HFFc6 (cell line): ENCODE measurements at regions not wholly inside any gene's neighbourhood (a gene's known extent, or its start where the extent isn't known, plus 50 kb on each side); places are given as distances from the start of the nearest gene placed in this dataset.

ENCODE experiments used
- DNase-seq: peaks from one replicate; pipeline ENCODE4 v3.0.0-alpha.2; 2018
- H3K27ac Mint-ChIP-seq: 2 replicates; pipeline ENCODE4 v1.8.0; 2020; ENCODE audit warnings: mild to moderate bottlenecking, mixed read lengths
- H3K27me3 Mint-ChIP-seq: 2 replicates; pipeline ENCODE4 v1.8.0; 2021; ENCODE audit warnings: mild to moderate bottlenecking, moderate library complexity, mixed read lengths; ENCODE audit not compliant: insufficient read depth
- H3K36me3 Mint-ChIP-seq: 2 replicates; pipeline ENCODE4 v1.8.0; 2021; ENCODE audit warnings: low read depth, mixed read lengths
- H3K4me1 Mint-ChIP-seq: 2 replicates; pipeline ENCODE4 v1.8.0; 2020; ENCODE audit warnings: low read depth, mixed read lengths
- H3K4me3 Mint-ChIP-seq: 2 replicates; pipeline ENCODE4 v1.8.0; 2020; ENCODE audit warnings: mild to moderate bottlenecking, moderate library complexity, mixed read lengths
- H3K9me3 Mint-ChIP-seq: 2 replicates; pipeline ENCODE4 v1.8.0; 2020; ENCODE audit warnings: mild to moderate bottlenecking, mixed read lengths
- TF ChIP-seq, protein P1 (sequence below): fragments of 200-600 bp; sonication (generic); IDR thresholded peaks from 2 replicates; pipeline ENCODE4 v1.5.0; 2021; ENCODE audit warnings: antibody characterized with exemption, mild to moderate bottlenecking

DNA sequence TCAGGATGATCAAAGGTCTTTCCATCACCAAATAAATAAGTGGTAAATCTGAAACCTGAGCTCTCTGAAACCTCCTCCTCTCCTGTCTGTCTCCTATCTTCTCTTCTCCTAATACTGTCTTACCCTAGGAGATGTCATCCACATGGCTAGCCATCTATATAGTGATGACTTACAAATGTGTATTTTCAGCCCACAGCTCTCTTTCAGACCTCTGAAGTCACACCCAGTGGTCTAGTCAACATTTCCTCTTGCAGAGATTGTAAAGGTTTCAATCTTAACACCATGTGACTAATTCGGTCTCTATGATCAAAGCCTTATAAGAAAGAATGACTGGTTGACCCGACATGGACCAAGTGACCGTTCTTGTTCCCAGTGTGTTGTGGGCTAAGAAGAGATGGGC is 63.1 kb upstream of the DPT start:
- Mint-ChIP-seq H3K4me1 (no peaks in the 10 kb centered on the region), H3K27me3 (no peaks in the 10 kb centered on the region; the same call in 1 of the 2 replicates), H3K36me3 (no peaks in the 10 kb centered on the region), H3K4me3 (no peak overlapping the region), H3K27ac (no peak overlapping the region), H3K9me3 (no peaks in the 10 kb centered on the region; the same call in 1 of the 2 replicates)
- DNase-seq: no peak
- TF ChIP-seq, protein P1, sequence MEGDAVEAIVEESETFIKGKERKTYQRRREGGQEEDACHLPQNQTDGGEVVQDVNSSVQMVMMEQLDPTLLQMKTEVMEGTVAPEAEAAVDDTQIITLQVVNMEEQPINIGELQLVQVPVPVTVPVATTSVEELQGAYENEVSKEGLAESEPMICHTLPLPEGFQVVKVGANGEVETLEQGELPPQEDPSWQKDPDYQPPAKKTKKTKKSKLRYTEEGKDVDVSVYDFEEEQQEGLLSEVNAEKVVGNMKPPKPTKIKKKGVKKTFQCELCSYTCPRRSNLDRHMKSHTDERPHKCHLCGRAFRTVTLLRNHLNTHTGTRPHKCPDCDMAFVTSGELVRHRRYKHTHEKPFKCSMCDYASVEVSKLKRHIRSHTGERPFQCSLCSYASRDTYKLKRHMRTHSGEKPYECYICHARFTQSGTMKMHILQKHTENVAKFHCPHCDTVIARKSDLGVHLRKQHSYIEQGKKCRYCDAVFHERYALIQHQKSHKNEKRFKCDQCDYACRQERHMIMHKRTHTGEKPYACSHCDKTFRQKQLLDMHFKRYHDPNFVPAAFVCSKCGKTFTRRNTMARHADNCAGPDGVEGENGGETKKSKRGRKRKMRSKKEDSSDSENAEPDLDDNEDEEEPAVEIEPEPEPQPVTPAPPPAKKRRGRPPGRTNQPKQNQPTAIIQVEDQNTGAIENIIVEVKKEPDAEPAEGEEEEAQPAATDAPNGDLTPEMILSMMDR: no peak

DNA sequence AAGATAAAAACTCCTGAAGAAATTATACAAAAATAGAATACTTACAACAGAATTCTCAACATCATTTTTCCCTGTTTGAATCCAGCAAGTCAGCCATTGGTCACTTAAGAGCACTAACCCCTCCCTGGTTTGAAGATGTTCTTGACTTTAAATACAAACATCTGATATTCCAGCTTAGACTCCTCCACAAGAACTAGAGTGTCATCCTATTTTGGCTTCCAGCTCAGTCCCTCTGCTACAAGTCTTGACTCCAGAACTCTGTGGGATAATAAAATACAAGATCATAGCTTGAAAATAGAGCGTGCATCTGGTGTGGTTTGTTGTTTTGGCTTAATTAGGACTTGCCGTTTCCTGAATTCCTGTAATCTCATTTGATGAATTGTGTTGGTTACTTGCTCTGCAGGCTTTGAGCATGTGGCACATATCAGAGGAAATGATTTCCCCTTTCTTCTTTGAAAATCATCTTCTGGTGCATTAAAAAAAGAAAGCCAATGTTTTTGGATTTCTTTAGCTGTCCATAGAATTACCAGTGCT is 63.7 kb upstream of the DPT start:
- H3K36me3 Mint-ChIP-seq: no peaks in the 10 kb centered on the region
- no peak overlapping the region for H3K4me3 Mint-ChIP-seq
- H3K4me1 Mint-ChIP-seq: no peaks in the 10 kb centered on the region
- no peaks in the 10 kb centered on the region; the same call in 1 of the 2 replicates for H3K27me3 Mint-ChIP-seq
- TF ChIP-seq, protein P1: no peak
- H3K9me3 Mint-ChIP-seq: no peaks in the 10 kb centered on the region; the same call in 1 of the 2 replicates
- DNase-seq: no peak
- no peak overlapping the region for H3K27ac Mint-ChIP-seq

DNA sequence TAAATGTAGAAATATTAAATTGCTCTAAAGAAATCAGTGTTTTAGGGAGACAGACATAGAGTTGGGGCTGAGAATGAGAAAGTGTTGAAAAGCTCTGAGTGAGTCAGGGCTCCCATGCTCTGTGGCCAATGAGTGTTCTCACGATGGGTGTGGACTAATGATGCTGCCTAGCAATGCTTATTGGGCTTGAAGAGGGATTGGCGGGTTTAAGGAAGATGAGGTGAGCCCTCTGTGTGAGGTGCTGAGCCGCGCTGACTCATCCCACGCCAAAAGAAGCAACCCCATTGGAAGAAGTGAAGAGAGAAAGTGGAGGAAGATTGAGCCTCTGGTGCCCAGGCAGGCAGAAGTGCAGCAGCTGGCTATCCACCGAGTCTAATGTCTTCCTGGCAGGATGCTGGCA is 65.1 kb upstream of the DPT start:
- no peak overlapping the region for H3K4me3 Mint-ChIP-seq
- no peak overlapping the region for H3K27ac Mint-ChIP-seq
- peaks cover 4% of the 10 kb centered on the region for H3K9me3 Mint-ChIP-seq
- H3K27me3 Mint-ChIP-seq: no peaks in the 10 kb centered on the region
- H3K36me3 Mint-ChIP-seq: no peaks in the 10 kb centered on the region
- no peaks in the 10 kb centered on the region for H3K4me1 Mint-ChIP-seq
- no peak for DNase-seq
- TF ChIP-seq, protein P1: no peak

DNA sequence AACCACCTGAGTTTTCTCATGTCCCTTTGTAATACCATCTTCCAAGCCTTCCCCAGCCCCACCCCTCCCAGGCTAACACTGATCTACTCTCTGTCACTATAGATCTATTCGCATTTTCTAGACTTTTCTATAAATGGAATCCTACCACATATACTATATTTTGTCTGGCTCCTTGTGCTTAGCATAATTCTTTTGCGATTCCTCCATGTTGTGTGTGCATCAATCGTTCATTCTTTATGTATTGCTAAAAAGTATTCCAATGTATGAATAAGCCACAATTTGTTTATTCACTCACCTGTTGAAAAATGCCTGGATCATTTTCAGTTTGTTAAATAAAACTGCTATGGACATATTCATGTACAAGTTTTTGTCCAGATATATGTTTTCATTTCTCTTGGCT is 66.7 kb upstream of the DPT start:
- no peaks in the 10 kb centered on the region for H3K36me3 Mint-ChIP-seq
- TF ChIP-seq, protein P1: no peak
- H3K4me1 Mint-ChIP-seq: no peaks in the 10 kb centered on the region
- no peaks in the 10 kb centered on the region for H3K27me3 Mint-ChIP-seq
- DNase-seq: no peak
- H3K27ac Mint-ChIP-seq: no peak overlapping the region
- peaks cover 4% of the 10 kb centered on the region for H3K9me3 Mint-ChIP-seq
- H3K4me3 Mint-ChIP-seq: no peak overlapping the region

DNA sequence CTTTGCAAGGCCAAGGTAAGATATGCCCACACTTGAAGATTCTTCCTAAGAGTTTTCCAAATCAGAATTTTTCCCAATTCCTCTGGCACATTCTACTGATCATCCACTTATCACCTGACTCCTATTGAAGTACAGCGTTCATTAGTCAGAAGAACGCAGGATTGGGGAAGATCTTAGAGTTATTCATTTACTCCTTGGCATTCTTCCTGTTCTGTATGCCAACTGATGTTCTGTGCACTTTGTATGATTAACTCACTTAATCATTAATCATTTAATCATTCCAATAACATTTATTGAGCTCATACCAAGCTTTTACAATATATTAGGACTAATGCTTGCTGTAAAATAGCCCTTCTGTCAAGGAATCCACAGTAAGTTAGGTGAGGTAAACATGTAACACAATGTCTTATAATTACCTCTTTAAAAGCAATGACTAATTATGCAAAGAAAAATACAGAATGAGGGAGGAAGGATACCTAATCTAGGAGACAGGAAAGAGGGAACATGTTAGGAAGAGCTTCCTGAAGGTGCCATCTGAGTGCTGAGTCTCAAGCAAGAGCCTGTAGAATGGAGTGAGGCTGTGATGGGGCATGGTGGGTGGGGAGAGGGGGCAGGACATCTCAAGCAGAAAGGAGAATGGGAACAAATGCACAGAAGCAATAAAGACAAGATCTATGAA is 71.1 kb upstream of the DPT start:
- H3K4me1 Mint-ChIP-seq: no peaks in the 10 kb centered on the region
- H3K27me3 Mint-ChIP-seq: no peaks in the 10 kb centered on the region
- H3K27ac Mint-ChIP-seq: no peak overlapping the region
- no peak for DNase-seq
- H3K36me3 Mint-ChIP-seq: no peaks in the 10 kb centered on the region
- TF ChIP-seq, protein P1: no peak
- H3K4me3 Mint-ChIP-seq: no peak overlapping the region
- H3K9me3 Mint-ChIP-seq: peaks cover 4% of the 10 kb centered on the region; the same call in 1 of the 2 replicates
